GM23338 (cell line): ENCODE measurements at regions not wholly inside any gene's neighbourhood (a gene's known extent, or its start where the extent isn't known, plus 50 kb on each side); places are given as distances from the start of the nearest gene placed in this dataset.

Source experiments
- ATAC-seq: fragments of 200-7000 bp; cut with Tn5 transposase; 3 replicates; pipeline ENCODE4 v1.9.1; 2020
- DNase-seq: peaks from one replicate; pipeline ENCODE4 v3.0.0-alpha.2; 2015; ENCODE audit warnings: low spot score
- H2AFZ ChIP-seq: fragments of 200-600 bp; sonication (generic); 2 replicates; pipeline ENCODE4 v1.8.0; 2016; ENCODE audit warnings: antibody characterized with exemption, mild to moderate bottlenecking, moderate library complexity
- H3F3A ChIP-seq: fragments of 200-600 bp; sonication (generic); replicated peaks from 2 replicates; pipeline ENCODE4 v1.8.0; 2017; ENCODE audit warnings: antibody characterized with exemption, mixed run types, low read depth
- H3K27ac ChIP-seq: fragments of 200-600 bp; sonication (generic); 2 replicates; pipeline ENCODE4 v1.6.1; 2016; ENCODE audit warnings: low read depth
- H3K27me3 ChIP-seq: fragments of 200-600 bp; sonication (generic); 2 replicates; pipeline ENCODE4 v1.8.0; 2016; ENCODE audit warnings: mild to moderate bottlenecking, mixed run types, moderate library complexity; ENCODE audit not compliant: insufficient read depth
- H3K36me3 ChIP-seq: fragments of 200-600 bp; sonication (generic); 2 replicates; pipeline ENCODE4 v1.8.0; 2016; ENCODE audit warnings: mild to moderate bottlenecking; ENCODE audit not compliant: insufficient read depth
- H3K4me1 ChIP-seq: fragments of 200-600 bp; sonication (generic); 2 replicates; pipeline ENCODE4 v1.8.0; 2016; ENCODE audit warnings: mild to moderate bottlenecking, moderate library complexity; ENCODE audit not compliant: insufficient read depth
- H3K4me2 ChIP-seq: fragments of 200-600 bp; sonication (generic); 2 replicates; pipeline ENCODE4 v1.7.1; 2017; ENCODE audit warnings: mixed run types
- H3K4me3 ChIP-seq: fragments of 200-600 bp; sonication (generic); 2 replicates; pipeline ENCODE4 v1.6.1; 2016; ENCODE audit warnings: mixed run types
- H3K79me2 ChIP-seq: fragments of 200-600 bp; sonication (generic); replicated peaks from 2 replicates; pipeline ENCODE4 v1.8.0; 2017; ENCODE audit warnings: mild to moderate bottlenecking; ENCODE audit not compliant: insufficient read depth
- H3K9me2 ChIP-seq: fragments of 200-600 bp; sonication (generic); 2 replicates; pipeline ENCODE4 v1.8.0; 2017; ENCODE audit not compliant: insufficient read depth
- H4K20me1 ChIP-seq: fragments of 200-600 bp; sonication (generic); replicated peaks from 2 replicates; pipeline ENCODE4 v1.8.0; 2017; ENCODE audit warnings: mild to moderate bottlenecking; ENCODE audit not compliant: insufficient read depth
- H3K27ac Mint-ChIP-seq: 2 replicates; pipeline ENCODE4 v1.8.0; 2020; ENCODE audit warnings: inconsistent platforms, mild to moderate bottlenecking, moderate library complexity, mixed read lengths
- H3K27me3 Mint-ChIP-seq: 3 replicates; pipeline ENCODE4 v1.8.0; 2022; ENCODE audit warnings: low read depth, mild to moderate bottlenecking, moderate library complexity, mixed read lengths, inconsistent platforms; ENCODE audit not compliant: insufficient read depth, poor library complexity
- H3K36me3 Mint-ChIP-seq: 3 replicates; pipeline ENCODE4 v1.8.0; 2021; ENCODE audit warnings: low read depth, mild to moderate bottlenecking, inconsistent platforms, moderate library complexity, mixed read lengths
- H3K4me1 Mint-ChIP-seq: 3 replicates; pipeline ENCODE4 v1.8.0; 2020; ENCODE audit warnings: mild to moderate bottlenecking, inconsistent platforms, mixed read lengths
- H3K4me3 Mint-ChIP-seq: 3 replicates; pipeline ENCODE4 v1.8.0; 2021; ENCODE audit warnings: moderate library complexity, mild to moderate bottlenecking, inconsistent platforms, mixed read lengths
- H3K9me3 Mint-ChIP-seq: 3 replicates; pipeline ENCODE4 v1.8.0; 2020; ENCODE audit warnings: moderate library complexity, mild to moderate bottlenecking, inconsistent platforms, mixed read lengths
- CREB1 ChIP-seq: fragments of 250-450 bp; sonication (Bioruptor Pico); IDR thresholded peaks from 2 replicates; pipeline ENCODE4 v1.5.0; 2020; ENCODE audit warnings: low read depth, mild to moderate bottlenecking, moderate library complexity
- EZH2 ChIP-seq: fragments of 200-600 bp; sonication (generic); IDR thresholded peaks from one replicate; pipeline ENCODE4 v1.8.0; 2017; ENCODE audit warnings: antibody characterized with exemption, mild to moderate bottlenecking, low read depth; ENCODE audit not compliant: unreplicated experiment
- EZH2phosphoT487 ChIP-seq: fragments of 200-600 bp; sonication (generic); IDR thresholded peaks from one replicate; pipeline ENCODE4 v1.8.1; 2018; ENCODE audit warnings: antibody characterized with exemption; ENCODE audit not compliant: unreplicated experiment
- JUNB ChIP-seq: IDR thresholded peaks from one replicate; pipeline ENCODE4 v1.6.1; 2016; ENCODE audit warnings: antibody characterized with exemption; ENCODE audit not compliant: unreplicated experiment
- NANOG ChIP-seq: IDR thresholded peaks from 2 replicates; pipeline ENCODE4 v1.6.1; 2016; ENCODE audit warnings: antibody characterized with exemption, borderline replicate concordance
- POLR2AphosphoS5 ChIP-seq: IDR thresholded peaks from 2 replicates; pipeline ENCODE4 v1.6.1; 2016; ENCODE audit warnings: antibody characterized with exemption, low read depth
- STAT1 ChIP-seq: IDR thresholded peaks from one replicate; pipeline ENCODE4 v1.6.1; 2016; ENCODE audit warnings: antibody characterized with exemption; ENCODE audit not compliant: unreplicated experiment
- ZNF114 ChIP-seq: fragments of 250-450 bp; sonication (Bioruptor Pico); IDR thresholded peaks from 2 replicates; pipeline ENCODE4 v1.5.0; 2020; ENCODE audit warnings: mild to moderate bottlenecking, moderate library complexity
- ZNF331 ChIP-seq: fragments of 250-450 bp; sonication (Bioruptor Pico); IDR thresholded peaks from 2 replicates; pipeline ENCODE4 v1.5.0; 2020; ENCODE audit warnings: low read depth, mild to moderate bottlenecking, moderate library complexity
- TF ChIP-seq, protein P1 (sequence below): fragments of 250-450 bp; sonication (Bioruptor Pico); IDR thresholded peaks from 2 replicates; pipeline ENCODE4 v1.5.0; 2020; ENCODE audit warnings: mild to moderate bottlenecking, moderate library complexity
- TF ChIP-seq, protein P2 (sequence below): IDR thresholded peaks from 2 replicates; pipeline ENCODE4 v1.6.1; 2016; ENCODE audit warnings: antibody characterized with exemption
- TF ChIP-seq, protein P3 (sequence below), 2 experiments: fragments of 200-600 bp in 1 of 2; sonication (generic) in 1 of 2; conservative IDR thresholded peaks; 2 replicates each; pipeline versions ENCODE4 v1.5.1 to v1.6.1; 2016 to 2017; ENCODE audit warnings: antibody characterized with exemption in 2 of 2, low read depth in 2 of 2, mild to moderate bottlenecking in 2 of 2, moderate library complexity in 1 of 2

GRCh38 chr10:22832851-22833250 is 95.0 kb upstream of the ARMC3 start:
- peaks cover 12% of the 10 kb centered on the region; the same call in 1 of the 2 replicates for H3K9me2 ChIP-seq
- H4K20me1 ChIP-seq = no peaks in the 10 kb centered on the region
- Mint-ChIP-seq H3K27ac (no peak overlapping the region), H3K36me3 (no peaks in the 10 kb centered on the region; the same call in 2 of the 3 replicates), H3K4me1 (peaks cover 4% of the 10 kb centered on the region; the same call in 1 of the 3 replicates), H3K4me3 (no peak overlapping the region), H3K9me3 (no peaks in the 10 kb centered on the region), H3K27me3 (no peaks in the 10 kb centered on the region)
- H3K4me1 ChIP-seq = no peaks in the 10 kb centered on the region; the same call in none of the 2 replicates
- no peak overlapping the region for H3K27ac ChIP-seq
- no peaks in the 10 kb centered on the region for H3K79me2 ChIP-seq
- no peak overlapping the region for H3K4me2 ChIP-seq
- no peak for TF ChIP-seq CREB1 (CRISPR knock-in tag)
- TF ChIP-seq STAT1 = no peak
- no peak for TF ChIP-seq POLR2AphosphoS5
- TF ChIP-seq EZH2phosphoT487 = no peak
- TF ChIP-seq, protein P1, sequence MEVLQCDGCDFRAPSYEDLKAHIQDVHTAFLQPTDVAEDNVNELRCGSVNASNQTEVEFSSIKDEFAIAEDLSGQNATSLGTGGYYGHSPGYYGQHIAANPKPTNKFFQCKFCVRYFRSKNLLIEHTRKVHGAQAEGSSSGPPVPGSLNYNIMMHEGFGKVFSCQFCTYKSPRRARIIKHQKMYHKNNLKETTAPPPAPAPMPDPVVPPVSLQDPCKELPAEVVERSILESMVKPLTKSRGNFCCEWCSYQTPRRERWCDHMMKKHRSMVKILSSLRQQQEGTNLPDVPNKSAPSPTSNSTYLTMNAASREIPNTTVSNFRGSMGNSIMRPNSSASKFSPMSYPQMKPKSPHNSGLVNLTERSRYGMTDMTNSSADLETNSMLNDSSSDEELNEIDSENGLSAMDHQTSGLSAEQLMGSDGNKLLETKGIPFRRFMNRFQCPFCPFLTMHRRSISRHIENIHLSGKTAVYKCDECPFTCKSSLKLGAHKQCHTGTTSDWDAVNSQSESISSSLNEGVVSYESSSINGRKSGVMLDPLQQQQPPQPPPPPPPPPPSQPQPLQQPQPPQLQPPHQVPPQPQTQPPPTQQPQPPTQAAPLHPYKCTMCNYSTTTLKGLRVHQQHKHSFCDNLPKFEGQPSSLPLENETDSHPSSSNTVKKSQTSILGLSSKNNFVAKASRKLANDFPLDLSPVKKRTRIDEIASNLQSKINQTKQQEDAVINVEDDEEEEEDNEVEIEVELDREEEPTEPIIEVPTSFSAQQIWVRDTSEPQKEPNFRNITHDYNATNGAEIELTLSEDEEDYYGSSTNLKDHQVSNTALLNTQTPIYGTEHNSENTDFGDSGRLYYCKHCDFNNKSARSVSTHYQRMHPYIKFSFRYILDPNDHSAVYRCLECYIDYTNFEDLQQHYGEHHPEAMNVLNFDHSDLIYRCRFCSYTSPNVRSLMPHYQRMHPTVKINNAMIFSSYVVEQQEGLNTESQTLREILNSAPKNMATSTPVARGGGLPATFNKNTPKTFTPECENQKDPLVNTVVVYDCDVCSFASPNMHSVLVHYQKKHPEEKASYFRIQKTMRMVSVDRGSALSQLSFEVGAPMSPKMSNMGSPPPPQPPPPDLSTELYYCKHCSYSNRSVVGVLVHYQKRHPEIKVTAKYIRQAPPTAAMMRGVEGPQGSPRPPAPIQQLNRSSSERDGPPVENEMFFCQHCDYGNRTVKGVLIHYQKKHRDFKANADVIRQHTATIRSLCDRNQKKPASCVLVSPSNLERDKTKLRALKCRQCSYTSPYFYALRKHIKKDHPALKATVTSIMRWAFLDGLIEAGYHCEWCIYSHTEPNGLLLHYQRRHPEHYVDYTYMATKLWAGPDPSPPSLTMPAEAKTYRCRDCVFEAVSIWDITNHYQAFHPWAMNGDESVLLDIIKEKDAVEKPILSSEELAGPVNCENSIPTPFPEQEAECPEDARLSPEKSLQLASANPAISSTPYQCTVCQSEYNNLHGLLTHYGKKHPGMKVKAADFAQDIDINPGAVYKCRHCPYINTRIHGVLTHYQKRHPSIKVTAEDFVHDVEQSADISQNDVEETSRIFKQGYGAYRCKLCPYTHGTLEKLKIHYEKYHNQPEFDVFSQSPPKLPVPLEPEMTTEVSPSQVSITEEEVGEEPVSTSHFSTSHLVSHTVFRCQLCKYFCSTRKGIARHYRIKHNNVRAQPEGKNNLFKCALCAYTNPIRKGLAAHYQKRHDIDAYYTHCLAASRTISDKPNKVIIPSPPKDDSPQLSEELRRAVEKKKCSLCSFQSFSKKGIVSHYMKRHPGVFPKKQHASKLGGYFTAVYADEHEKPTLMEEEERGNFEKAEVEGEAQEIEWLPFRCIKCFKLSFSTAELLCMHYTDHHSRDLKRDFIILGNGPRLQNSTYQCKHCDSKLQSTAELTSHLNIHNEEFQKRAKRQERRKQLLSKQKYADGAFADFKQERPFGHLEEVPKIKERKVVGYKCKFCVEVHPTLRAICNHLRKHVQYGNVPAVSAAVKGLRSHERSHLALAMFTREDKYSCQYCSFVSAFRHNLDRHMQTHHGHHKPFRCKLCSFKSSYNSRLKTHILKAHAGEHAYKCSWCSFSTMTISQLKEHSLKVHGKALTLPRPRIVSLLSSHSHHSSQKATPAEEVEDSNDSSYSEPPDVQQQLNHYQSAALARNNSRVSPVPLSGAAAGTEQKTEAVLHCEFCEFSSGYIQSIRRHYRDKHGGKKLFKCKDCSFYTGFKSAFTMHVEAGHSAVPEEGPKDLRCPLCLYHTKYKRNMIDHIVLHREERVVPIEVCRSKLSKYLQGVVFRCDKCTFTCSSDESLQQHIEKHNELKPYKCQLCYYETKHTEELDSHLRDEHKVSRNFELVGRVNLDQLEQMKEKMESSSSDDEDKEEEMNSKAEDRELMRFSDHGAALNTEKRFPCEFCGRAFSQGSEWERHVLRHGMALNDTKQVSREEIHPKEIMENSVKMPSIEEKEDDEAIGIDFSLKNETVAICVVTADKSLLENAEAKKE (CRISPR knock-in tag) = no peak
- H3K36me3 ChIP-seq = no peaks in the 10 kb centered on the region
- no peaks in the 10 kb centered on the region for H3F3A ChIP-seq
- DNase-seq (no peak), ATAC-seq (no peak)
- H3K4me3 ChIP-seq = no peak overlapping the region
- no peaks in the 10 kb centered on the region for H3K27me3 ChIP-seq
- H2AFZ ChIP-seq = no peak overlapping the region

DNA sequence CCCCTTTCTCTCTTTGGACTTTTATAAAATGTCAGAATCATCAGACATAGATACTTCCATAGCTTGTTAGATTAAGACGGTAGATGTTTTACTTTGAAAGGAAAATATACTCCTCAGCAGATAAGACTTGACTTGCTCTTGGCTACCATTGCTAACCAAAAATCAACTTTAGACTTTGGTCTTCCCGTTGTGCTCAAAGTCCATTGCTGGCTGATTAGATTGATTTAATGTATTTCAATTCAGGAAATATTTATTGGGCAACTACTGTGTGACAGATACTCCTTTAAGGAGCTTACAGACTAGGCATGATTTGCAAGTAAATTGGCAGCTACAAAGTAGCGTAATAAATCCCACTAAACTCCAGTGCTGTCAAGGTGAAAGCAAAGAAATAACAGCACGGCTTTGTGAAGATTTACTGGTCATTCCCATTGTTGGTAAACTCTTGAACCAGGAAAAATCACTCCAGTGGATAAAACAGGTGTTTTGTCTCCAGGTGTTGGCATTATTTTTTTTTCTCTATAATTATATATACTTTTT is 95.7 kb upstream of the ARMC3 start:
- Histone ChIP-seq H3K4me1 (no peaks in the 10 kb centered on the region; the same call in none of the 2 replicates), H3K27ac (no peak overlapping the region), H3K36me3 (no peaks in the 10 kb centered on the region), H3K4me2 (no peak overlapping the region), H3K9me2 (peaks cover 10% of the 10 kb centered on the region; the same call in 1 of the 2 replicates), H2AFZ (0 out of 2 replicates have a peak overlapping the region, but pooled peaks have one; percentile 80), H3K4me3 (no peak overlapping the region), H4K20me1 (no peaks in the 10 kb centered on the region), H3F3A (no peaks in the 10 kb centered on the region), H3K79me2 (no peaks in the 10 kb centered on the region), H3K27me3 (no peaks in the 10 kb centered on the region)
- ATAC-seq (no peak), DNase-seq (no peak)
- no peaks in the 10 kb centered on the region for H3K36me3 Mint-ChIP-seq
- H3K9me3 Mint-ChIP-seq = no peaks in the 10 kb centered on the region
- H3K4me1 Mint-ChIP-seq = peaks cover 4% of the 10 kb centered on the region; the same call in 1 of the 3 replicates
- no peaks in the 10 kb centered on the region for H3K27me3 Mint-ChIP-seq
- H3K27ac Mint-ChIP-seq = no peak overlapping the region
- H3K4me3 Mint-ChIP-seq = no peak overlapping the region
- no peak for TF ChIP-seq CREB1 (CRISPR knock-in tag)
- TF ChIP-seq ZNF331 (CRISPR knock-in tag) = no peak
- TF ChIP-seq NANOG = no peak
- no peak for TF ChIP-seq EZH2phosphoT487
- TF ChIP-seq, protein P2, sequence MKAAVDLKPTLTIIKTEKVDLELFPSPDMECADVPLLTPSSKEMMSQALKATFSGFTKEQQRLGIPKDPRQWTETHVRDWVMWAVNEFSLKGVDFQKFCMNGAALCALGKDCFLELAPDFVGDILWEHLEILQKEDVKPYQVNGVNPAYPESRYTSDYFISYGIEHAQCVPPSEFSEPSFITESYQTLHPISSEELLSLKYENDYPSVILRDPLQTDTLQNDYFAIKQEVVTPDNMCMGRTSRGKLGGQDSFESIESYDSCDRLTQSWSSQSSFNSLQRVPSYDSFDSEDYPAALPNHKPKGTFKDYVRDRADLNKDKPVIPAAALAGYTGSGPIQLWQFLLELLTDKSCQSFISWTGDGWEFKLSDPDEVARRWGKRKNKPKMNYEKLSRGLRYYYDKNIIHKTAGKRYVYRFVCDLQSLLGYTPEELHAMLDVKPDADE = no peak
- no peak for TF ChIP-seq ZNF114
- no peak for TF ChIP-seq EZH2
- no peak for TF ChIP-seq JUNB
- TF ChIP-seq, protein P3, sequence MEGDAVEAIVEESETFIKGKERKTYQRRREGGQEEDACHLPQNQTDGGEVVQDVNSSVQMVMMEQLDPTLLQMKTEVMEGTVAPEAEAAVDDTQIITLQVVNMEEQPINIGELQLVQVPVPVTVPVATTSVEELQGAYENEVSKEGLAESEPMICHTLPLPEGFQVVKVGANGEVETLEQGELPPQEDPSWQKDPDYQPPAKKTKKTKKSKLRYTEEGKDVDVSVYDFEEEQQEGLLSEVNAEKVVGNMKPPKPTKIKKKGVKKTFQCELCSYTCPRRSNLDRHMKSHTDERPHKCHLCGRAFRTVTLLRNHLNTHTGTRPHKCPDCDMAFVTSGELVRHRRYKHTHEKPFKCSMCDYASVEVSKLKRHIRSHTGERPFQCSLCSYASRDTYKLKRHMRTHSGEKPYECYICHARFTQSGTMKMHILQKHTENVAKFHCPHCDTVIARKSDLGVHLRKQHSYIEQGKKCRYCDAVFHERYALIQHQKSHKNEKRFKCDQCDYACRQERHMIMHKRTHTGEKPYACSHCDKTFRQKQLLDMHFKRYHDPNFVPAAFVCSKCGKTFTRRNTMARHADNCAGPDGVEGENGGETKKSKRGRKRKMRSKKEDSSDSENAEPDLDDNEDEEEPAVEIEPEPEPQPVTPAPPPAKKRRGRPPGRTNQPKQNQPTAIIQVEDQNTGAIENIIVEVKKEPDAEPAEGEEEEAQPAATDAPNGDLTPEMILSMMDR (conservative IDR thresholded peaks at IDR 0.05; ENCODE audit: low read depth in 2 of 2) = no peak
